ENCODE measurements at regions not wholly inside any gene's neighbourhood (a gene's known extent, or its start where the extent isn't known, plus 50 kb on each side); places are given as distances from the start of the nearest gene placed in this dataset.

DNA sequence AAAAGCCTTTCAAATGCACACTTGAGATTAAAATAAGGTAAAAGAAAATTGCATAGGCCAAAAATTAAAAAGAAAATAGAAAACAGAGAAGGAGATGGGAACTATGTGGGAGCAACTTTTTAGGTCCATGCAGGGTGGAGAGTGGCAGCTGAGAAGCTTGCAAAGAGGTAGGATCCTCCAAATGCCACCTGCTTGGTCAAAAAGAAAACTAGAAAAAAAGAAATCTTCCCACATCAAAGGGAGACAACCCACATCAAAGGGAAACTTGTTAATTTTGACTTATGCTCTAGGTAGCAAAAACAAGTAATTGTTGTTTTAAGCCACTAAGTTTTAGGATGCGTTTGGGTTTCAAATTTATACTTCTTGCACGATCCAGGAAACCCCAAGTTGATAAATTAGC is 342.9 kb downstream of the IL20RB start:
- H3K79me2 ChIP-seq (ENCODE audit: insufficient read depth, low read length) = no peaks in the 10 kb centered on the region
- H3K4me3 ChIP-seq (ENCODE audit: low read length, poor library complexity, severe bottlenecking) = no peak overlapping the region
- H3K9ac ChIP-seq (ENCODE audit: low read depth, low read length, poor library complexity, severe bottlenecking) = no peak overlapping the region
- H3F3A ChIP-seq (ENCODE audit: low read depth) = no peaks in the 10 kb centered on the region
- H3K36me3 ChIP-seq (ENCODE audit: insufficient read depth, low read length) = no peaks in the 10 kb centered on the region
- no peak overlapping the region for H3K4me2 ChIP-seq (ENCODE audit: low read depth, low read length, poor library complexity, severe bottlenecking)
- H3K9me2 ChIP-seq (replicated peaks; ENCODE audit: low read depth, low read length) = no peaks in the 10 kb centered on the region
- no peaks in the 10 kb centered on the region for H3K9me3 ChIP-seq (ENCODE audit: insufficient read depth, low read depth, low read length)
- H3K27me3 ChIP-seq (ENCODE audit: insufficient read depth, low read length, poor library complexity, severe bottlenecking) = no peaks in the 10 kb centered on the region
- H2AFZ ChIP-seq (ENCODE audit: low read length) = no peak overlapping the region
- H3K4me1 ChIP-seq (ENCODE audit: insufficient read depth, low read length, poor library complexity, severe bottlenecking) = no peaks in the 10 kb centered on the region
- no peaks in the 10 kb centered on the region for H4K20me1 ChIP-seq (ENCODE audit: insufficient read depth, low read length, poor library complexity, severe bottlenecking)
- TF ChIP-seq, protein P1, sequence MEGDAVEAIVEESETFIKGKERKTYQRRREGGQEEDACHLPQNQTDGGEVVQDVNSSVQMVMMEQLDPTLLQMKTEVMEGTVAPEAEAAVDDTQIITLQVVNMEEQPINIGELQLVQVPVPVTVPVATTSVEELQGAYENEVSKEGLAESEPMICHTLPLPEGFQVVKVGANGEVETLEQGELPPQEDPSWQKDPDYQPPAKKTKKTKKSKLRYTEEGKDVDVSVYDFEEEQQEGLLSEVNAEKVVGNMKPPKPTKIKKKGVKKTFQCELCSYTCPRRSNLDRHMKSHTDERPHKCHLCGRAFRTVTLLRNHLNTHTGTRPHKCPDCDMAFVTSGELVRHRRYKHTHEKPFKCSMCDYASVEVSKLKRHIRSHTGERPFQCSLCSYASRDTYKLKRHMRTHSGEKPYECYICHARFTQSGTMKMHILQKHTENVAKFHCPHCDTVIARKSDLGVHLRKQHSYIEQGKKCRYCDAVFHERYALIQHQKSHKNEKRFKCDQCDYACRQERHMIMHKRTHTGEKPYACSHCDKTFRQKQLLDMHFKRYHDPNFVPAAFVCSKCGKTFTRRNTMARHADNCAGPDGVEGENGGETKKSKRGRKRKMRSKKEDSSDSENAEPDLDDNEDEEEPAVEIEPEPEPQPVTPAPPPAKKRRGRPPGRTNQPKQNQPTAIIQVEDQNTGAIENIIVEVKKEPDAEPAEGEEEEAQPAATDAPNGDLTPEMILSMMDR (conservative IDR thresholded peaks at IDR 0.05; ENCODE audit: low read length) = no peak
- no peak for TF ChIP-seq EZH2phosphoT487 (IDR thresholded peaks at IDR 0.05; ENCODE audit: borderline replicate concordance)

DNA sequence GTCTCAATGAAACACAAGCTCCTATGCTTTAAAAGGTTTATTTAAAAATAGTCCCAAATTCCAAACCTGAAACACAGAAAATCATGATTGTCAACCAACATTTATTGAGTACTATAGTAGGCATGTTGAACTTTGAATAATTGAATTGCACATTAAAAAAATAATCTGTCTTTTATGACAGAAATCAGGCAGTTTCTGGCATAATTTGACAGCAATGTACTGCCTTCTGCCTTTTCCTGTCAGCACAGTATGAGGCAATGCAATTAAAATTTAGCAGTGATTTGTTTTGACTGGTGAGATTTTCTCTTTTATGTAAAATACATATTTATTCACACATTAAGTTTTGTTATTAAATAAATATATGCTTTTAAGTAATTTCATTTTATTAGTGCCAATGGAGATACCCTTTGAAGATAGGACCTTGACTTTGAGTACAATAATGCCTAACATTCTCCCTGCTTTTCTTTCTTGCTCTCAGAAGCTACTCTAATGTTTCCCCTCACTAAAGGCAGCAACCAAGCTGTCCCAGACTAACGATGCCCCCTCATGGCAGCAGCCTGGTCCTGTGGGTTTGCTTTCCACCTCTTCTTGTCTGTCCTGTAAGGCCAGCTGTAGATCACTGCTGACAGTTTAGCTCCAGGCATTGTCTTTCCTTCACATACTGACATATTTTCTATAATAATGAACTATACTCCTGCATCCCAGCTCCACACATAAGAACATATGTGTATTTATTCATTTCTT is 346.7 kb downstream of the IL20RB start:
- no peaks in the 10 kb centered on the region for H4K20me1 ChIP-seq (ENCODE audit: insufficient read depth, low read length, poor library complexity, severe bottlenecking)
- no peak overlapping the region for H3K9ac ChIP-seq (ENCODE audit: low read depth, low read length, poor library complexity, severe bottlenecking)
- H3K79me2 ChIP-seq (ENCODE audit: insufficient read depth, low read length) = no peaks in the 10 kb centered on the region
- no peak overlapping the region for H2AFZ ChIP-seq (ENCODE audit: low read length)
- no peaks in the 10 kb centered on the region for H3K36me3 ChIP-seq (ENCODE audit: insufficient read depth, low read length)
- H3K27me3 ChIP-seq (ENCODE audit: insufficient read depth, low read length, poor library complexity, severe bottlenecking) = no peaks in the 10 kb centered on the region
- no peaks in the 10 kb centered on the region for H3K4me1 ChIP-seq (ENCODE audit: insufficient read depth, low read length, poor library complexity, severe bottlenecking)
- H3K9me3 ChIP-seq (ENCODE audit: insufficient read depth, low read depth, low read length) = no peaks in the 10 kb centered on the region
- no peak overlapping the region for H3K4me2 ChIP-seq (ENCODE audit: low read depth, low read length, poor library complexity, severe bottlenecking)
- H3K9me2 ChIP-seq (replicated peaks; ENCODE audit: low read depth, low read length) = no peaks in the 10 kb centered on the region
- TF ChIP-seq, protein P1 (conservative IDR thresholded peaks at IDR 0.05; ENCODE audit: low read length) = no peak
- no peak for TF ChIP-seq EZH2phosphoT487 (IDR thresholded peaks at IDR 0.05; ENCODE audit: borderline replicate concordance)
- H3K4me3 ChIP-seq (ENCODE audit: low read length, poor library complexity, severe bottlenecking) = no peak overlapping the region
- H3F3A ChIP-seq (ENCODE audit: low read depth) = no peaks in the 10 kb centered on the region

GRCh38 chr3:137324114-137324513 is 366.3 kb downstream of the IL20RB start:
- Histone ChIP-seq H3K9me2 (replicated peaks; ENCODE audit: low read depth, low read length) (no peaks in the 10 kb centered on the region), H3K4me3 (ENCODE audit: low read length, poor library complexity, severe bottlenecking) (no peak overlapping the region), H3K4me1 (ENCODE audit: insufficient read depth, low read length, poor library complexity, severe bottlenecking) (no peaks in the 10 kb centered on the region), H4K20me1 (ENCODE audit: insufficient read depth, low read length, poor library complexity, severe bottlenecking) (no peaks in the 10 kb centered on the region), H3K9me3 (ENCODE audit: insufficient read depth, low read depth, low read length) (no peaks in the 10 kb centered on the region; the same call in 1 of the 2 replicates), H2AFZ (ENCODE audit: low read length) (no peak overlapping the region), H3K4me2 (ENCODE audit: low read depth, low read length, poor library complexity, severe bottlenecking) (no peak overlapping the region), H3K27me3 (ENCODE audit: insufficient read depth, low read length, poor library complexity, severe bottlenecking) (no peaks in the 10 kb centered on the region), H3K36me3 (ENCODE audit: insufficient read depth, low read length) (no peaks in the 10 kb centered on the region), H3K79me2 (ENCODE audit: insufficient read depth, low read length) (no peaks in the 10 kb centered on the region), H3F3A (ENCODE audit: low read depth) (no peaks in the 10 kb centered on the region), H3K9ac (ENCODE audit: low read depth, low read length, poor library complexity, severe bottlenecking) (no peak overlapping the region)
- TF ChIP-seq EZH2phosphoT487 (IDR thresholded peaks at IDR 0.05; ENCODE audit: borderline replicate concordance) = no peak
- TF ChIP-seq, protein P1 (conservative IDR thresholded peaks at IDR 0.05; ENCODE audit: low read length) = no peak
